ENCODE measurements at regions not wholly inside any gene's neighbourhood (a gene's known extent, or its start where the extent isn't known, plus 50 kb on each side); places are given as distances from the start of the nearest gene placed in this dataset.

DNA sequence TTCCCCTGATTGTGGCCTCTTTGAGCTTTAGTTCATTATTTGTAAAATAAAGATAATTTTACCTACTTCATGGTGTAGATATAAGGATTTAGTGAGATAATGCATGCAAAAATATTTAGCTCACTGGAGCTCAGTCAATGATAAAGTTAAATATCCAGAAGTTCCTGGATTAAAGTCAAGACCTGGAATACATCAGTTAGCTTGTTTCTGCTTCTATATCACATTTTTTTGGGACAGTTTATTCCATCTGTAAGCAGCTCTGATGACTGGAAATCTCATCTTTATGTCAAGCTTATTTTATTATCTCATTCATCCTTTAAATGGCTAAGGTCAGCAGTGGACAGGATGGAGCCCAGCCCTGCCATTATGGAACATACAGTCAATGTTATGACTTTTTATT, 152.0 kb downstream of the EVA1A start:
- Histone ChIP-seq H3K4me3 (no peak overlapping the region), H3K9me3 (peaks cover 0 to 11% (median 6%) of the 10 kb centered on the region in 4 donors), H3K36me3 (no peaks in the 10 kb centered on the region), H3K27ac (no peak overlapping the region), H3K4me1 (no peaks in the 10 kb centered on the region), H3K27me3 (peaks cover 0 to 4% (median 0%) of the 10 kb centered on the region in 3 donors)
- TF ChIP-seq EP300 (IDR thresholded peaks at IDR 0.05) (no peak), POLR2AphosphoS5 (IDR thresholded peaks at IDR 0.05) (no peak)
- DNase-seq = no peak
- intact Hi-C loops (cut with DNase I; ENCODE audit: low total_unique reads) = loop anchor here (10.0 kb wide), 1 partner anchor 484 kb away; no protein-coding TSS in a partner anchor

DNA sequence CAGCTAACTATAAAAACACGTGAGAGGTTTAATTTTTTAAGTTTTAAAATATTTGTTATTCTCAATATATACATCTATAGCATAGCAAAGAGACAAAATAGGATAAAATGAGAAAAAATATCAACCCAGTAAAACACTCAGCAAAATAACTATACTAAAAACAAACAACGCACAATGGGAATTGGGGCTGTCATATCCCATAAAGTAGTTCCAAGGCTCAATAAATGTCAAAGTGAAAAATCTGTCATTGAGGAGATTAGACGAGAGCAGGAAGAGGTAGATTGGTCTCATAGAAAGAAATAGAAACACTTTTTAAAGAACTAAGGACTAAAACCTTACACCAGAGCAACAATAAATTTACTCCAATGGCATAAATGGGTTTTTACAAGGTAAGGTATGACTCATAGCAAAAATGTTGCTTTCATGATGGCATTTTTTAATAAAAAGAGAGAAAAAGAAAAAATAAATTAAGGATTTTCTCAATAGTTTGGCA, 153.7 kb downstream of the EVA1A start:
- 63 to 76% (median 71%) methylated on average over 3 of the region's 3 CpGs for WGBS, 5 donors
- H3K4me3 ChIP-seq = no peak overlapping the region
- intact Hi-C loops (cut with DNase I; ENCODE audit: low total_unique reads) = loop anchor here (10.0 kb wide), 1 partner anchor 482 kb away; no protein-coding TSS in a partner anchor
- no peaks in the 10 kb centered on the region for H3K4me1 ChIP-seq
- DNase-seq = no peak
- no peak overlapping the region for H3K27ac ChIP-seq
- peaks cover 0 to 11% (median 6%) of the 10 kb centered on the region in 4 donors for H3K9me3 ChIP-seq
- TF ChIP-seq POLR2AphosphoS5 (IDR thresholded peaks at IDR 0.05) = no peak
- no peak for TF ChIP-seq CTCF (IDR thresholded peaks at IDR 0.05)
- TF ChIP-seq POLR2A (IDR thresholded peaks at IDR 0.05) = no peak
- TF ChIP-seq EP300 (IDR thresholded peaks at IDR 0.05) = no peak
- no peaks in the 10 kb centered on the region for H3K36me3 ChIP-seq
- H3K27me3 ChIP-seq = peaks cover 0 to 4% (median 0%) of the 10 kb centered on the region in 3 donors

DNA sequence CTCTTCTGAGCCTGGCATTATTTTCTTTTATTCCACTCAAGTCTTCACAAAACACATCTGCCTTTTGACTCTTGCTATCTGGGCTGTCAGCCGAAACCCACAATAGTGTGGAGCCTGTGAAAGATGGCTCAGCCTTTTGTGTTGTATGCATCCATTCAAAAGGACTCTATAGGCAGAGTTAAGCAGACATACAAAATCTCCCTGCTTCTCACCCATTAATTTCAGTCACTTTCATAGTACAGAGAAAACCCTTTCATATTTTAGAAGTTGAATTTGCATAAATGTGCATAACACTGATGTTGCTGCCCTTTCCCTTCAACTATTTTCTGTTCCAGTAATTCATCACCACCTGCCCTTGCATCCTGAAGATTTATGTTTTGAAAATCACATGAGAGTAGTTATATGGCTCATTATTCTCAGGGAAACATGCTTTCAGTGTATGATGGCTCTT, 154.6 kb downstream of the EVA1A start:
- Histone ChIP-seq H3K4me3 (no peak overlapping the region), H3K4me1 (no peaks in the 10 kb centered on the region), H3K9me3 (peaks cover 0 to 11% (median 4%) of the 10 kb centered on the region in 4 donors), H3K27ac (no peak overlapping the region), H3K27me3 (peaks cover 0 to 4% (median 0%) of the 10 kb centered on the region in 3 donors), H3K36me3 (no peaks in the 10 kb centered on the region)
- DNase-seq = no peak
- intact Hi-C loops (cut with DNase I; ENCODE audit: low total_unique reads) = loop anchor here (10.0 kb wide), 1 partner anchor 481 kb away; no protein-coding TSS in a partner anchor
- TF ChIP-seq POLR2A (IDR thresholded peaks at IDR 0.05) (no peak), POLR2AphosphoS5 (IDR thresholded peaks at IDR 0.05) (no peak), EP300 (IDR thresholded peaks at IDR 0.05) (no peak), CTCF (IDR thresholded peaks at IDR 0.05) (no peak)
- 74 to 90% (median 86%) methylated on average over 1 of the region's 1 CpG for WGBS, 5 donors

DNA sequence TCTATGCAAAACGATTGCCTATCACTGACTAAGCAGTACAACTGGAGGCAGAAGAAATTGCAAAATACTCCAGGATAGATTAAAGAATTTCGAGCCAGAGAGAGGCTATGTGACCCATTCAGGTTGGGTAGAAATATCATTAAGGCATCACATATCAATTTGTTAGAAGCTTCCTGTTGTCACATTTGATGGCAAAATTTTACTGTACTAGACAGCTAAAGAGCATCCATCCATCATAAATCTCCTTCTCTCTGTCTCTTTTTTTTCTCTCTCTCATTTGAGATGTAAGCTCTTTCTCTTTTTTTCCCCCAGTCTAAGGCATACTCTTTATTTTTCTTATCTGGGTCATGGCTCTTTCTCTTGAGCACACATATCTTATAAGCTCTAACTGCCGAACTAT, 155.7 kb downstream of the EVA1A start:
- intact Hi-C loops (cut with DNase I; ENCODE audit: low total_unique reads) = loop anchor here (10.0 kb wide), 1 partner anchor 480 kb away; no protein-coding TSS in a partner anchor
- Histone ChIP-seq H3K36me3 (no peaks in the 10 kb centered on the region), H3K4me3 (no peak overlapping the region), H3K27ac (no peak overlapping the region), H3K27me3 (peaks cover 0 to 4% (median 0%) of the 10 kb centered on the region in 3 donors), H3K9me3 (peaks cover 0 to 4% (median 0%) of the 10 kb centered on the region in 4 donors), H3K4me1 (no peaks in the 10 kb centered on the region)
- TF ChIP-seq EP300 (IDR thresholded peaks at IDR 0.05) (no peak), POLR2AphosphoS5 (IDR thresholded peaks at IDR 0.05) (no peak), POLR2A (IDR thresholded peaks at IDR 0.05) (no peak), CTCF (IDR thresholded peaks at IDR 0.05) (no peak)
- WGBS, 5 donors = 37 to 57% (median 41%) methylated on average over 3 of the region's 3 CpGs
- no peak for DNase-seq

DNA sequence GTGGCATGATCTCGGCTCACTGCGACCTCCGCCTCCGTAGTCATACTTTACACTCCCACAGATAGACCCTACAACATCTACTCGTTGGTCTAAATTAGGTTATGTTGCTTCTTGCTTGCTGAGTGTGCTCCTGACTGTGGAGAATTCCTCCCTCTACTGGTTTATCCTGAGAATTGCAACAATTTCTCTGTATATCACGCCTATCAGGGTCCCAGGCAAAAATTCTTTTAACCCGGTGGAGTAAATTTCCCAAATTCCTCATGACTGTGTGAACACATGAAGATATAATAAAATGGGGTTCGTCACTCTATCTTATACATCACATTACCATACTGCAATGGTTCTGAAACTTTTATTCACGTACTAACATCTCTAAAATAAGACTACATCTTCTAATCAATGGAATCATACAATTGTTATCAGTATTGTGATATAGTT, 156.7 kb downstream of the EVA1A start:
- intact Hi-C loops (cut with DNase I; ENCODE audit: low total_unique reads) = loop anchor here (10.0 kb wide), 1 partner anchor 479 kb away; no protein-coding TSS in a partner anchor
- WGBS, 5 donors = 14 to 26% (median 16%) methylated on average over 9 of the region's 9 CpGs

More for the DNA sequence above, 156.7 kb downstream of the EVA1A start:
- Histone ChIP-seq H3K9me3 (no peaks in the 10 kb centered on the region), H3K4me1 (no peaks in the 10 kb centered on the region), H3K4me3 (no peak overlapping the region), H3K27me3 (peaks cover 0 to 4% (median 0%) of the 10 kb centered on the region in 3 donors), H3K27ac (no peak overlapping the region), H3K36me3 (no peaks in the 10 kb centered on the region)
- peak in 1 of 2 donors; percentile 75 for DNase-seq
- peak in 5 of 7 experiments; percentile 60 to 68 (median 64) for TF ChIP-seq CTCF (IDR thresholded peaks at IDR 0.05)
- no peak for TF ChIP-seq EP300 (IDR thresholded peaks at IDR 0.05)
- TF ChIP-seq POLR2AphosphoS5 (IDR thresholded peaks at IDR 0.05) = no peak
- TF ChIP-seq POLR2A (IDR thresholded peaks at IDR 0.05) = no peak

Measured in stomach (tissue), 8 donors.